HCEC 1CT (cell line): ENCODE measurements at regions not wholly inside any gene's neighbourhood (a gene's known extent, or its start where the extent isn't known, plus 50 kb on each side); places are given as distances from the start of the nearest gene placed in this dataset.

Experiments used
- DNase-seq: peaks from one replicate; pipeline ENCODE4 v3.0.0-alpha.2; 2017

DNA sequence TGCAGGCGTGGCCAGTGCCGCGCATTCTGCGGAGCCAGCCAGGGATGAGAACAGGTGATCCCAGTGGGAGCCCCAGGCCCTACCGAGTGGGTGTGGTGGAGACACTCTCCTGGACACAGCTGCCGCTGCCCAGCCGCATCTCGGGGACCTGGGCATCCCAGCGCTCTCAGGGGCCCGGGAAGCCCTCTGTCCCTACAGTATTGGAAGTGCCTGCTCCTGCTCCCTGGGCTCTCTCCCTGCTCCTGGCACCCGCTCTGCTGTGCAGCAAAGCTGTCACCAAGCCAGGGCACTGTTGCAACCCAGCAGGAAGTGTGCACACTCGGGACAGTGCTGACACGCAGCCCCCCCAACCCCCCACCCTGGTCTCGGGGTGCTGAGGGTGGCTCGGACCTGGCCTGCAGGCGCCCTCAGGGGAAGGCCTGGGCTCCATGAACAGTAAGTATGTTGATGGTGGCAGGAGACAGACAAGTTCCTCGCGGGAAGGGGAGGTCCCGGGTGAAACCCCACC is 1177.4 kb upstream of the GBE1 start:
- DNase-seq, result no peak

DNA sequence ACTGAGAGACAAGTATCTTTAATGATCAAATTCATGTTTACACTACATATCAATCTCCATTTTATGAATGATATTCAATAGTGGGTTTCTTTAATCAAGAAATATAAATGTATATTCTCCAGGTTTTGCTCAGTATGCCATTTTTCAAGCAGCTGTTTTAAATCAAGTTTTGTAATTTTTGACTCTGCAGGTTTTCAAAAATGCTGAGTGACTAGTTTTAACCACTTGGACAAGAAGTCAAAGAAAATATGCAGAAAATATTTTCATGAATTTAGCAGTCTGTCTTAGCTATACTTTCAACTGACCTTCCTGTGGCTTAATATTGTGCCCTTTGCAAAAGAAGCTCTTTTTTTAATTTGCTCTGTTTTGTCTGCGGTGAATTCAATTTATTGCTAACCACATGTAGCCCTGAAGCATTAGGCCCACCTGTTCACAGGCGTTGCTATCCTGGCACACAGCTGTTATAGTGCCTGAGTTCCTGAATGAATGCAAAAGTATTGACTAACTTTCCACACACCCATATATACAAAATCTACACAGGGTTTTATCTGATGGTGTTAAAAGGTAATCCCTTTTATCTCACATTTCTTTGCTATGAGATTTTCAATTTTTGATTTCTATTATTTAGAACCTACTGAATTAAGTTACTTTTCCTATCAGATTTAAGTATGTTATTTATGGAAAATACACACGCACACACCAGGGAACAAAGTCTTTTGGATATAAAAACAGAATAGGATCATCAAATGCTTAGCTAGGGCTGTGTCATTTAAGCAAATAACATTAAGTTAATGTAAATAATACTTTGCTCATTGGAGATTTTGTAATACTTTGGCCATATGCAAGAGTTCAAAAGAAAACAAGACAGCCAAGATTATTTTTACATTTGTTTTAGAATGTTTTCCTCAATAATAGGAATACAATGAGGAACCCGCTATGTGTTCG is 1166.1 kb upstream of the GBE1 start:
- no peak for DNase-seq

DNA sequence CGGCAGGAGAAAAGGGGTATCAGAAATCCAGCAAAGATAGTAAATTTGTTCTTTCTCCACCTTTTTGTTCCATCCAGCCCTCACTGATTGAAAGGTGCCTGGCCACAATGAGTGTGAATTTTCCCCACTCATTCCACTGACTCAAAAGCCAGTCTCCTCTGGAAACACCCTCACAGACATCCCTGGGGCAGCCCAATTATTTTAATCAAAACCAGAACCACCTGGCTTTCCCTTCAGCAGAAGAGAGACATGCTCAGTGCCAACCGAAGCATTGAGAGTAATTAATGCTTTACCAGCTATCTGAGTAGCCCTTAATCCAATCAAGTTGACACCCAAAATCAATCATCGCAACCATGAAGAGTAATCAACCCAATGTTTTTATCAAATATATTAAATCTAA is 1129.6 kb upstream of the GBE1 start:
- DNase-seq, result no peak

DNA sequence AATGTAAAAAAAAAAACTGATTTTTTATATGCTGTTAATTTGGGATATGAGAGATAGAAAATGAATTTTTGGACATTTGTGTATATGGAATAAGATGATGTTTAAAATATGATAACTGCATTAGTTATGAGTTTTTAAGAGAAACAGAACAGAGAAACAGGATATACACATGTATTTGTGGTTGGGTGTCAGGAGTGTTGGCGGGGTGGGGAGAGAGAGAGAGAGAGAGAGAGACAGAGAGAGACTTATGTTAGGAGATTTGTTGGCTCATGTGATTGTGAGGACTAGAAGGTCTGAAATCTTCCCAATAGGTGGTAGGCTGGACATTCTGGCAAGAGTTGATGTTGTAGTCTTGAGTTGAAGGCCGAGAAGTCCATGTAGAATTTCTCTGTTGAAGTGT is 1121.6 kb upstream of the GBE1 start:
- no peak for DNase-seq

DNA sequence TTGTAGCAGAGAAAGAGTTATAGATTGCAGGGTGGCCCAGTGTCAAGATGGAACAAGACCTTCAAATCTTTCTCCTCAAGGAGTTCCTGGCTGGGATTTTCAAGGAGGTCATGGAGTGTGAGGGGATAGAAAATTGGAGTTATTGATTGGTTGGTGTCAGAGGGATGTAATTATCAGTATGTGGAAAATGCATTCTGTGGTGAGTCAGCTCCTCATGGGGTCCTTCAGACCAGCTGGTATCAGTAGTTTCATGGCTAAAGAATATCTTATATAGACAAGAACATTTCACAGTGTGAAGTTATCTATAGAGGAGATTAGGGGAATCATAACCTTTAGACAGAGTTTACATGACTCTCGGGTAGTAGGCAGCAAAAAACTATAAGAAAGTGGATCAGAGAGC is 1114.0 kb upstream of the GBE1 start:
- no peak for DNase-seq

DNA sequence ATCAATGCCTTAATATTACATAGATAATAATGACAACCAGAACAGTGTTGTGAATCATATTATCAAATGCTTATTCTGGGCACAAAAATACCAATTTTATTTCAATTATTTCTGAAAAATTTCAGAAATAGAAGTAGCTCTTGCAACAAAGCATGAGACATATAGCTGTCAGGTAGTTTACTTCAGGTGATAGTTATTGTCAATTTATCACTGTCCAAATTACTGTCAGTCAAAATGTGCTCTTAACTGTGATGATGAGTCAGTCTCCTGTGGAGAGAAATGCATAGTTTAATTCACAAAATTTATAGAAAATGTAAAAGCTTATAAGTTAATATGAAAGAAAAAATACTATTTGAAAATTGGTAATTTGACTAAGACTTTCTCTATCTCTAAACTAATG is 1078.4 kb upstream of the GBE1 start:
- no peak for DNase-seq

DNA sequence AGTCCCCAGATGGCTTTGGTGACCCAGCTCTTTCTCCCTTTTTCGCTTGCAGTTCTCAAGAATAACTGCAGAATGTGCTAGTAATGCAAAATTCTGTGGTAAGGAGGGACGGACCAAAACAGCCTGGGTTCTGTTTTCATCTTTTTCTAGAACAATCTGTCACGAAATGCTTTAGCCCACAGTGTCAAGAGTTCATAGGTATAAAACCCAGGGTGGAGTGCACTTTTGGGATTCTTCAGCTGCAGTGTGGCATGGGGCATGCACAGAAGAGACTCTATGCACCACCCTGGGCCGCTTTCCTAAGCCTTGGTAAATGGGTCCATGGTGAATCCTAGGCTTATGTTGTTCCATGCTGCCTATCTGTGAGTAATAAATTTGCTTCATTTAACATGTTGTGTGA is 1072.7 kb upstream of the GBE1 start:
- DNase-seq, result no peak

DNA sequence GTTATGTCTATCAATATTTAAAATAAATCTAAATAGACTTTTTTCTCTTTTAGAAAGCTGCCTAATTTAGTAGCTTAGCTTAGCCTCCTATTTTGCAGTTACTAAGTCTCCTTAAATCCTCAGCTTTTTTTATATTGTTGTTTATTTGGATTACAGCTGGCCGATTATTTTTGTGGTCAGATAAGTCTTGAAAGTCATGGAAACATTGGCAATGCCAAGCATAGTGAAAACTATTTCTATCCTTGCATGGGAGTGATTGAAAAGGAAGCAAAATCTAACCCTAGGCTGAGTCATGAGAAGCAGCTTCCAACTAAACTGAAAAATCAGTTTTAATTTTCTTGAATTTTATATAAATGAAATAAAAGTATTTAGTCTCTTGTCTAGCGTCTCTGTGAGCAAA is 1063.0 kb upstream of the GBE1 start:
- no peak for DNase-seq

DNA sequence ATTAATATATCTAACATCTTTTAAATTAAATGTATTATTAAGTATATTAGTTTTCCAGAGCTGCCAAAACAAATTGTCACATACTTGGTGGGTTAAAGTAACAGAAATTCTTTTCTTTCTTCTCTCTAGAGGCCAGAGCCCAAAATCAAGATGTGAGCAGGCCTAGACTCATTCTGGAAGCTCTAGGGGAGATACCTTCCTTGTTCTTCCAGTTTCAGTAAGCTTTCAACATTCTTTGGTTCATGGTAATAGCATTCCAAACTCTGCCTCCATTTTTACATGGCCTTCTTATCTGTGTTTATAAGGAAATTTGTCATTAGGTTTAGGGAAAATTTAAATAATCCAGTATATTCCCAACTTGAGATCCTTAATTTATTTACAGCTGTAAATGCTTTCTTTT is 1054.6 kb upstream of the GBE1 start:
- no peak for DNase-seq

DNA sequence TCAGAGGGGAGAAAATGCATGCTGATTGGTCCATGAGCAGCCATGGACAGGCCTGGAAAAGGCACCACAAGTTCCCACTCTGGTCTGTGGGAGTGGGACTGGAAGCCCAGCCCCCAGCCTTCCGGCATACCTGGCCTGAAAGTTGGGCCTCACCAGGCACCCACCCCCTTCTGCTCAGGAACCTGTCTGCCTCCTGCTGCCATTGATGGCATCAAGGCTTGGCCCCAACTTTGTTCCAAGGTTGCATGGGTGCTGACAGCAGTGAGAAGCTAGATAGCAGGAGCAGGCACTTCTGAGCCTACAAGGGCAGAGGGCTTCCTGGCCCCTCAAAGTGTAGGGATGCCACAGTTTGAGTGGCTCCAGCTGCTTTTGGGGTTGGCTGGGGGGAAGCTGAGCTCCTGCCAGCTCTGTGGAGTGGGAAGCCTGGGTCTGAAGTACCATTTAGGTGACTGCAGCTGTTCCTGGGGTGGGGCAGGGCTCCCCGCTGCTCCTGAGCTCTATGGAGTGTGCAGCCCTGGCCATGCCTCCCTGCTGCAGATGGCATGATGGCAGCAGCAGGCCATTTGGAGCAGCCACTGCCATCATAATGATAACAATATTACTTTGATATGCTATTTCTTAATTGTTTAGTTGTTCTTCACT is 1054.1 kb upstream of the GBE1 start:
- no peak for DNase-seq

DNA sequence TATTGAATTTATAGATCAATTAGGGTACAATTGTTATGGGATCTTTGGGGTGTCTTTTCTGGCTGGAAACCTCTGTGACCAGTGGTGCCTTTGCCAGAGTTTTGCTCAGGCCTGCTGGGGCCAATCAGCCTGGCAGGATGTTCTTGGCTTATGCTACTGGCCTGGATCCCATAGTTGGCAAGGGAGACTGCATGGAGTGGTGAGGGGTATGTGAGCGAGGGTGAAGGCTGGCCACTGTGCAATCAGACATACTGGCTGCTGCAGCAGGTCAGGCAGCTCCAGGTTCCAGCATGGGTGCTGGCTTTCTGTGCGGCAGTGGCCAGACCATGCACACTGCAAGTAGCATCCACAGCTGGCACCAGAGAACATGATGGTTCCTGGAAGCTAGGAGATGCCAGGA is 1053.2 kb upstream of the GBE1 start:
- no peak for DNase-seq

DNA sequence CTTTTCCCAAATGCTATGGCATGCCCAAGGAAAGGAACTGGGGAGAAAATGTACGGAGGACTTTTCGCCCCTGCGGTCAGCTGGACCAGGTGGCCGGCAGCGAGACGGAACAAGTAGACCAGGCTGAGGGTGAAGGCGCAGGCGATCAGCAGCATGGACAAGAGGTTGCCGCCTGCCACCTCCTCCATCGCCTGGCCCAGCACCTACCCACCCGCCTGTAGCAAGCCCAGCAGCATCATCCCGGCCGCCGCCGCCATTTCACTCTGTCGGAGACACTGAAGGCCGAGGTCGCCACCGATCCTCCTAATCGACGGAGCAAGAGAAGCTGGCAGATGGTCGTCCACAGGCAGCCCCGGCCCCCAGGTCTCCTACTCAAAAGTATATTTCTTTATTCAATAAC is 1046.3 kb upstream of the GBE1 start:
- DNase-seq, result no peak

DNA sequence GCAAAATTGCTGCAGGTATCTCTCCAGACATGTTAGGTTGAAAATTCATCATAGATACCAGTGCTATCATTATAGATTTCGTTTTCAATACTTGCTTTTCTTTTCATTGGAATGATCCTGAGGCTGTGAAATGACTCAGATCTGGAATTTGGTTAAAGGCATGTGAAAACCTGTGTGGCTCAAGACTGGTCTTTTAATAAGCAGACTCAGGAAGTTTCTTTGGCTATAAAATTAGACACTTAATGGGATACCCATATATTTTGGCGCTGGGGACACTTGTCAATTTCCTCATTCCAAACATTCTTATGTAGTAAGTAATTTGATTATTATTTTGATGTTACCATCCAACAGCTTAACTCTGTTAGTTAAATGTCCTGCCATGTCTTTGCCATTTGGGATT is 1041.1 kb upstream of the GBE1 start:
- DNase-seq, result no peak

DNA sequence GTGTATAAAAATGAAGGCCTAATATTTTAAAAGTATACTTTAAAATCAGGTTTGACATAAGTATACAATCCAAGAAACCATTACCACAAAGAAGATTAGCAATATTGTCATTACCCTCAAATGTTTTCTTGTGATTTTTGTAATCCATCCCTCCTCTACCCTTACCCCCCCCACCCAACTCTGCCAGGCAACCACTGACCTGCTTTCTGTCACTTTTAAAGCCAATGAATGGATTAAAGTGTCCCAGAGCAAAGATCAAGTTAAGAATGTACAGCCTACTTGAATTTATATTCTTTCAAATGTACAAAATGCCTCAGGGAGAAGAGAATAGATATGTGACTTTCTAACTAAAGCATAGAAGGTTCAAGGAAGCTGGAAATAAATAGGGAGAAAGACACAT is 1038.8 kb upstream of the GBE1 start:
- no peak for DNase-seq

DNA sequence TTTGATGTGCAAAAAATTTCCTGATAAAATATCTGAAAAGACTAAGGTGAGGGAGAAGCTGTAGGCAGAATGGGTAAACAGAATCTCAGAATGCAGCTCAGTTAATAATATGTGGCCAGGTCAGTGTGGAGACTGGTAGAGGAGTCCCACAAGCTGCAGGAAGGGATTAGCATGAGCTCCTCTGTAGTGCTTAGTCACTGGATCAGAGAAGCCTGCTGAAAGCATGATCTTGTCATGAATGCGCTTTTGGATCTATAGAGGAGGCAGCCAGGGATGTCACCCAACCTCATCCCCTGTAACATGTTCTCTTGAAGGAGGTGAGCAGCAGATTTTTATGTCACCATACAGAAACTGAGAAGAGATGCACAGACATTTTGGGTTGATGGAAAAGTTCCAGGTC is 1035.3 kb upstream of the GBE1 start:
- no peak for DNase-seq

DNA sequence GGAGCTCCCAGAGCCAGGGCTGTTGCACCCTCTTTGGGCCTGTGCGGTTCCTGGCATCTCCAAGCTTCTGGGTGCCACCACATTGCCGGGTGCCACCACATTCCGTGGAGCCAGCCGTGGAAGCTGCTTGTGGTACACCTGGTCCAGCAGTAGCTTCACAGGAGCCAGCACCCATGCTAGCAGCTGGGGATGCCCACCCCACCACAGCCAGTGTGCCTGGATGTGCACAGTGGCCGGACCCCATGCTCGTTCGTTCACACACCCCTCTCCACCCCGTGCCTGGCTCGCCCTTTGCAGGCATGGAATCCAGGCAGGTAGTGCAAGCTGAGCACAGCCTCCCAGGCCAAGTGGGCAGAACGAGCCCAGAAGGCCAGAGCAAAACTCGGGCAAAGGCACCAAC is 1029.8 kb upstream of the GBE1 start:
- DNase-seq, result no peak

DNA sequence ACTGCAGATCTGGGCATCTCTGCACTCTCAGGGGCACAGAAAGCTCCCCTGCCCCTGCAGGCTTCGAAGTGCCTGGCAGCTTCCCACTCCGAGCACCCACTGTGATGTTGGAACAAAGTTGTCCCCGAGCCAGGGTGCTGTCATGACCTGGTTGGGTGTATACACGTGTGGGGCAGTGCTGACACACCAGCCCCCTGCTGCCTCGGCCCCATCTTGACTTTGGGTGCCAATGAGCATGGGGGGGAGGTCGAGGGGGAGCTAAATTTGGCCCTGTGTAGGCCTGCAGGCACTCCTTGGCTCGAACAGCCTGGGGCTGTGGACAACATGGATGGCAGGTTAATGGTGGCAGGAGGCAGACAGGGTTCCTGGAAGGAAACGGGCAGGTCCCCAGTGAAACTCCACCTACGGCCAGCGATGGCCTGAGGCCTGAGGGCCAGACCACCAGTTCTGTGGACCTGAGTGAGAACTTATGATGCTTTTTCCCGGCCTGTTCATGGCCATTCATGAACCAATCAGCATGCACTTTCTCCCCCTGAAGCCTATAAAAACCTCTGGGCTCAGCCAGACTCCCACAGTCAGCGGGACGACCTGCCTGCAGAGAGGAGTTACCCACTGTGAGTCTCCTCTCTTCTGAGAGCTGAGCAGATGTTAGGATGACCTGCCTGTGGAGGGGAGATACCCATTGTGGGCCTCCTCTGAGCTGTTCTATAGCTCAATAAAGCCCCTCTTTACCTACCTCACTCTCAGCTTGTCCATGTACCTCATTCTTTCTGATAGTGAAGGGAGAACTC is 1029.1 kb upstream of the GBE1 start:
- no peak for DNase-seq

DNA sequence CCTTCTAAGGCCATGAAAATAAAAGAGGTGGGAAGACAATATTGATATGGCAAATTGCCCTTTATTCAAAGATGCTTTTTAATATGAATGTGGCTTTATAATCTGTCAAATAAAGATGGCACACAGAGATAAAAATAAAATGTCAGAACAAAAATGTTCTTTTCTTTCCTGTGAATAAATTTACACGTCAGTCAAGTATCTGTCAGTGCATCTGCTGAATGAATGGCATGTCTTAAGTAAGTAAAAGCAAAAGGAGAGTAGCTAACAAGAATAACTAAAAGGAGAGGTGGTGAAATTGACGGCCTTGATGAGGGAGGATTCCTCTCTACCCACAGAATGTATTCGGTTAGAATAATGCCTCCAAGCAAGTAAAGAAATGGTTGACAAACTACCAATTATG is 1021.7 kb upstream of the GBE1 start:
- DNase-seq, result no peak

DNA sequence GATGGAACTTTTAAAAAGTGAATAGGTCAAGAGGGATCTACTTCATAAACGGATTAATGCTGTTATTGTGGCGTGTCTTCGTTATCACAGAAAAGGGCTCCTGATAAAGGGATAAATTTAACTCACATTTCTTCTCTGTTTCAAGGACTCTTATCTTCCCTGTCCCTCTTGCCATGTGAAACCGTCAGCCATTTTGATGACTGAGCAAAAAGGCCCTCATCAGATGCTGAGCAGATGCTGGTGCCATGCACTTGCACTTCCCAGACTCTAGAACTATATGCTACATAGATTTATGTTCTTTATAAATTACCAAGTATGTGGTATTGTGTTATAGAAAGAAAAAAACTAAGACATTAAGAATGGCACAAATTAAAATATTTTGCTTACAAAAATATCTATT is 1011.8 kb upstream of the GBE1 start:
- DNase-seq, result no peak

DNA sequence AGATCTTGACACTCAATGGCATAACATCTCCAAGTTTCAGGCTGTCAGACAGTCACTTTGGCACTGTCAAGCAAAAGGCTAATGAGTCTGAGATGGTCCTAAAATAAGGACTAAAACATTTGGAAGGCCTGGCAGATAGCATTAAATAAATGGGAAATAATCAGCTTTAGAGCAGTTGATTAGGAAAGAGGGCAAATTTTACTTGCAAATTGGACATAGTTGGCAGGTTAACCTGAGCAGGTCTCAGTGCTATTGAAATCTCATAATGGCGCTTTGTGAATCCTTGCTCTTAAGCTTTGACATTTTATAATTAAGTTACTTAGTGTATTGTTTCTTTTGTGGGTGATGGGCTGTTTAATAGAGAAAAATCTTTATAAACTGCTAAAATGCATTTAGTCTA is 1003.1 kb upstream of the GBE1 start:
- DNase-seq, result no peak

DNA sequence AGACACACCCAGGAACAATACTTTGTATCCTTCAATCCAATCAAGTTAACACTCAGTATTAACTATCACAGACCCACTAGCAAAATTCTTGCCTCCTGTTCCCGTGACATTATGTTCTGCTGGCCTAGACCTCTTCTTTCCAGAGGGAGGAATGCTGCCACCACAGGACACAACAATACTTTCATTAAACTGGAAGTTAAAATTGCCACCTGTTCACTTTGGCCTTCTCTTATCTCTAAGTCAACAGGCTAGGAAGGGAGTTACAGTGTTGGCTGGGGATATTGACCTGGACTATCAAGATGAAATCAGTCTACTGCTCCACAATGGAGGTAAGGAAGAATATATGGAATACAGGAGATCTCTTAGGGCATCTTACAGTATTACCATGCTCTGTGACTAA is 1000.4 kb upstream of the GBE1 start:
- DNase-seq, result no peak

DNA sequence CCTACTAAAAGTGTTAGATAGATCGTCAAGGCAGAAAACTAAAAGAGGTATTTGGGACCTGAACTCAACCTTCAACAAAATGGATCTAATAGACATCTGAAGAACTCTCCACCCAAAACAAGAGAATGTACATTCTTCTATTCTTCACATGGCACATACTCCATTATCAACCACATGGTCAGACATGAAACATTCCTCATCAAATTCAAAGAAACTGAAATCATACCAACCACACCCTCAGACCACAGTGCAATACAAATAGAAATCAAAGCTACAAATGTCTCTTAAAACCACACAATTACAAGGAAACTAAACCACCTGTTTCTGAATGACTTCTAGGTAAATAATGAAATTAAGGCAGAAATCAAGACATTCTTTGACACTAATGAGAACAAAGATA is 984.1 kb upstream of the GBE1 start:
- no peak for DNase-seq

DNA sequence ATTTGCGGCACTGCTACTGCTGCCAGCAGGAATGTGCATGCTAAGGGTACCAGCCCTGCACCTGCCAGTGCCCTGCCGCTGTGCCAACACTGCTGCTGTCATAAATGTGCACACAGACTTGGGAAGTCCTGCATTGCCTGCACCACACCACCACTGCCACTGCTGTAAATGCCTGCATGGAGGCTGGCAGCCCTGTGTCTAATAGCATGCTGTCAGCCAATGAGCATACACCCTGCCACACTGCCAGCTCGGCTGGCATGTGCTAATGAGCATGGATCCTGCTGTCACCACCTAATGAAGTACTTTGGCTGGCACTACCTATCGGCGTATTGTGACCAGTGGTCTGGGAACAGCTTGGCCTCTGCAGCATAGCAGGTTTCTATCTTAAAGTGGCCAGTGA is 981.8 kb upstream of the GBE1 start:
- DNase-seq, result no peak

DNA sequence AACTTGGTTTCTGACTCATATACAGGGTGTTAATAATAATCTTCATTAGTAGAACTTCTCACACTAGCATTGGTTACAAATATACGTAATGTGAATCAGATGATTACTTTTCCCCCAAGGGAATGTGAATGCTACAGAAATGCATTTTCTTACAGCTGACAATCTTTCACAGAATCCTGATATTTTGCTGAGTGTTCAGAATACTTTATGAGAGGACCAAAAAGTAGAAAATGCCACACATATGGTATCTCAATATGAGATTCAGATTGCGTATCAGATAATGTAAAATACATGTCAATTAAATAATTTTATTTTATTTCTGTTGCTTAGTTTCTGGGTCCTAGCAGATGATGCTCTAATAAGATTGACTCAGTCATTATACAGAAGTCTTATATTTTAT is 979.9 kb upstream of the GBE1 start:
- DNase-seq, result no peak
